HG03159 (cell line): ENCODE measurements at regions not wholly inside any gene's neighbourhood (a gene's known extent, or its start where the extent isn't known, plus 50 kb on each side); places are given as distances from the start of the nearest gene placed in this dataset.
"Not testable (repeated sequence)": the region's sequence is repeated elsewhere in the genome, so short reads cannot be mapped to it uniquely, and the experiment has no call there.

ENCODE experiments used
- ATAC-seq: cut with Tn5 transposase; IDR thresholded peaks from one replicate; pipeline ENCODE4 v1.9.1; 2021; ENCODE audit warnings: mild to moderate bottlenecking, moderate library complexity; ENCODE audit not compliant: unreplicated experiment

- no peak for ATAC-seq
These were observed 96.8 kb upstream of the USP24 start for GRCh38 chr1:55311979-55312378.

GRCh38 chr1:55311057-55311641 lies 96.0 kb upstream of the USP24 start:
- no peak for ATAC-seq

- no peak for ATAC-seq
These were observed 95.4 kb upstream of the USP24 start for GRCh38 chr1:55310505-55310971.

- ATAC-seq: no peak
These were observed 94.8 kb upstream of the USP24 start for GRCh38 chr1:55309786-55310504.

GRCh38 chr1:55309053-55309452 lies 93.9 kb upstream of the USP24 start:
- no peak for ATAC-seq

- ATAC-seq: no peak
These were observed 90.6 kb upstream of the USP24 start for GRCh38 chr1:55305735-55306134.

- ATAC-seq: no peak
These were observed 89.1 kb upstream of the USP24 start for GRCh38 chr1:55304229-55304740.

GRCh38 chr1:55302972-55303371 lies 87.8 kb upstream of the USP24 start:
- ATAC-seq: no peak

- no peak for ATAC-seq
These were observed 86.7 kb upstream of the USP24 start for GRCh38 chr1:55301912-55302311.

GRCh38 chr1:55300975-55301374 lies 85.8 kb upstream of the USP24 start:
- ATAC-seq: no peak

- ATAC-seq: no peak
These were observed 83.2 kb upstream of the USP24 start for GRCh38 chr1:55298167-55298894.

GRCh38 chr1:55296247-55296646 lies 81.1 kb upstream of the USP24 start:
- ATAC-seq: not testable (repeated sequence)

- ATAC-seq: no peak
These were observed 74.5 kb upstream of the USP24 start for GRCh38 chr1:55289614-55290013.

- no peak for ATAC-seq
These were observed 73.9 kb upstream of the USP24 start for GRCh38 chr1:55289042-55289441.

- ATAC-seq: peak; percentile 80
These were observed 73.1 kb upstream of the USP24 start for GRCh38 chr1:55288245-55288644.

- peak; percentile 34 for ATAC-seq
These were observed 72.6 kb upstream of the USP24 start for GRCh38 chr1:55287723-55288122.

- no peak for ATAC-seq
These were observed 71.9 kb upstream of the USP24 start for GRCh38 chr1:55286856-55287602.

- no peak for ATAC-seq
These were observed 70.7 kb upstream of the USP24 start for GRCh38 chr1:55285834-55286233.

GRCh38 chr1:55284856-55285255 lies 69.7 kb upstream of the USP24 start:
- ATAC-seq: no peak

GRCh38 chr1:55282058-55282457 lies 66.9 kb upstream of the USP24 start:
- ATAC-seq: no peak

- no peak for ATAC-seq
These were observed 65.6 kb upstream of the USP24 start for GRCh38 chr1:55280731-55281130.
